NT2/D1 (cell line): ENCODE measurements at regions not wholly inside any gene's neighbourhood (a gene's known extent, or its start where the extent isn't known, plus 50 kb on each side); places are given as distances from the start of the nearest gene placed in this dataset.

Experiments used
- YY1 ChIP-seq: IDR thresholded peaks from 2 replicates; pipeline ENCODE4 v1.6.1; 2011; ENCODE audit not compliant: insufficient read length, insufficient read depth
- ZNF274 ChIP-seq: IDR thresholded peaks from 2 replicates; pipeline ENCODE4 v1.6.1; 2011; ENCODE audit warnings: mild to moderate bottlenecking, low read depth, low read length

GRCh38 chr9:80086386-80086785 lies 514.6 kb downstream of the TLE4 start:
- TF ChIP-seq ZNF274 (no peak), YY1 (no peak)
